WERI-Rb-1 (cell line): ENCODE measurements at regions not wholly inside any gene's neighbourhood (a gene's known extent, or its start where the extent isn't known, plus 50 kb on each side); places are given as distances from the start of the nearest gene placed in this dataset.

ENCODE experiments used
- DNase-seq: peaks from one replicate; pipeline ENCODE4 v3.0.0-alpha.2; 2020
- H3K27ac ChIP-seq: fragments of 250-450 bp; sonication (Bioruptor Pico); 2 replicates; pipeline ENCODE4 v1.5.1; 2020; ENCODE audit warnings: mild to moderate bottlenecking, moderate library complexity
- H3K27me3 ChIP-seq: fragments of 250-450 bp; sonication (Bioruptor Pico); 2 replicates; pipeline ENCODE4 v1.5.1; 2021; ENCODE audit warnings: mild to moderate bottlenecking, low read depth, moderate library complexity; ENCODE audit not compliant: insufficient read depth, severe bottlenecking
- H3K36me3 ChIP-seq: fragments of 250-450 bp; sonication (Bioruptor Pico); 2 replicates; pipeline ENCODE4 v1.5.1; 2020; ENCODE audit warnings: mild to moderate bottlenecking, moderate library complexity
- H3K4me3 ChIP-seq: 2 replicates; pipeline ENCODE4 v1.5.1; 2011; ENCODE audit warnings: low read depth, mild to moderate bottlenecking, control low read depth, low read length
- H3K9me3 ChIP-seq: fragments of 250-450 bp; sonication (Bioruptor Pico); 2 replicates; pipeline ENCODE4 v1.5.1; 2021; ENCODE audit warnings: mild to moderate bottlenecking, moderate library complexity; ENCODE audit not compliant: severe bottlenecking
- CTCF ChIP-seq: IDR thresholded peaks from 2 replicates; pipeline ENCODE4 v1.5.1; 2011; ENCODE audit warnings: low read depth, mild to moderate bottlenecking, control low read depth, inconsistent platforms, low read length

GRCh38 chr6:47381036-47381435, 71.3 kb upstream of the TNFRSF21 start:
- no peak overlapping the region for H3K27ac ChIP-seq
- H3K4me3 ChIP-seq = no peak overlapping the region
- DNase-seq = no peak
- peaks cover 10% of the 10 kb centered on the region for H3K9me3 ChIP-seq
- no peaks in the 10 kb centered on the region for H3K27me3 ChIP-seq
- H3K36me3 ChIP-seq = no peaks in the 10 kb centered on the region
- TF ChIP-seq CTCF = no peak

- Histone ChIP-seq H3K36me3 (no peaks in the 10 kb centered on the region), H3K9me3 (peaks cover 10% of the 10 kb centered on the region), H3K4me3 (no peak overlapping the region), H3K27ac (no peak overlapping the region), H3K27me3 (no peaks in the 10 kb centered on the region)
- TF ChIP-seq CTCF = no peak
- no peak for DNase-seq
These were observed 73.7 kb upstream of the TNFRSF21 start for GRCh38 chr6:47383360-47383759.

- Histone ChIP-seq H3K36me3 (no peaks in the 10 kb centered on the region), H3K4me3 (no peak overlapping the region), H3K9me3 (peaks cover 12% of the 10 kb centered on the region), H3K27me3 (no peaks in the 10 kb centered on the region), H3K27ac (no peak overlapping the region)
- no peak for DNase-seq
- TF ChIP-seq CTCF = no peak
These were observed 82.0 kb upstream of the TNFRSF21 start for GRCh38 chr6:47391675-47392074.

GRCh38 chr6:47392251-47392650, 82.5 kb upstream of the TNFRSF21 start:
- Histone ChIP-seq H3K27me3 (no peaks in the 10 kb centered on the region), H3K36me3 (no peaks in the 10 kb centered on the region), H3K27ac (no peak overlapping the region), H3K4me3 (no peak overlapping the region), H3K9me3 (peaks cover 12% of the 10 kb centered on the region)
- no peak for DNase-seq
- TF ChIP-seq CTCF = no peak

- no peak overlapping the region for H3K4me3 ChIP-seq
- peaks cover 2% of the 10 kb centered on the region for H3K9me3 ChIP-seq
These were observed 81.1 kb upstream of the CD2AP start for GRCh38 chr6:47396401-47397069.

More at GRCh38 chr6:47396401-47397069, 81.1 kb upstream of the CD2AP start:
- H3K27ac ChIP-seq = no peak overlapping the region
- no peak for DNase-seq
- no peak for TF ChIP-seq CTCF
- no peaks in the 10 kb centered on the region for H3K27me3 ChIP-seq
- H3K36me3 ChIP-seq = no peaks in the 10 kb centered on the region
